ENCODE measurements at regions not wholly inside any gene's neighbourhood (a gene's known extent, or its start where the extent isn't known, plus 50 kb on each side); places are given as distances from the start of the nearest gene placed in this dataset.
A peak's percentile ranks its signal among the peaks of the same experiment; 100 is the strongest.
"Not testable (repeated sequence)": the region's sequence is repeated elsewhere in the genome, so short reads cannot be mapped to it uniquely, and the experiment has no call there.

DNA sequence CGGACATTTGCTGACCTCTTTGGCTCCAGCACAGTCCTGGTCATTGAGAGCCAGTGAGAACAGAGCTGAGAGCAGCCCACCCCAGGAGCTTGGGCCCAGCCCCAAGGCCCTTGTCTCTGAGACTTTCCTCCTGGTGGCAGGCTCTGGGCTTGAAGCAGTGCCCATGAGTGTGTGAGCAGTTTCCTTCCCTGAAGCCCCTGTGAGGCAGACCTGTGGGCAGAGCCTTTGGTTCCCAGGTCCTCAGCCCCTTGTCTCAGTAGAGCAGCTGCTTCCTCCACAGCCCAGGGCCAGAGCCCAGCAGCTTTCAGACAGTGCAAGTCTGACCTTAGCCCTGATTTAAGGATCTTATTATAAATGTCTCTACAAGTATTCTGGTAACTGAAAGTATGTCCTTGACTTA is 1185.0 kb downstream of the RPIA start:
- DNase-seq = not testable (repeated sequence)

GRCh38 chr2:89876878-89877277 is 1185.4 kb downstream of the RPIA start:
- DNase-seq = not testable (repeated sequence)

DNA sequence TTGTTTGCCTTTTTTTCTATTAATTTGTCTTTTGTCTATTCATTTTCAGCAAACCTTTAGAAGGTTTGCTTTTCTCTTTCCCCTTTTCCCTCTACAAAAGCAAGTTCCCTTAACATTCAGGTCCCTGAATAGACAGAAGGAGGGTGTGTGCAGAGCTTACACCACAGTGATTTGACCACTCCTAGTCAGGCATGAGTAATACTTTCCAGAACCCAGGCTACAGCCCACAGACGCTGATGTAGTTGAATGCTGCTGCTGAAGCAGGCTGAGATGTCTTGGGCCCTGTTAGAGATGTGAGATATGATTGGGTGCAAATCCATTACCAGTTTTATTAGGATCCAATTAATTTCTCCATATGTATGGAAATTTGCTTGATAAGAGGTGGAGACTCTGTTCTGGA is 1191.4 kb downstream of the RPIA start:
- not testable (repeated sequence) for DNase-seq

DNA sequence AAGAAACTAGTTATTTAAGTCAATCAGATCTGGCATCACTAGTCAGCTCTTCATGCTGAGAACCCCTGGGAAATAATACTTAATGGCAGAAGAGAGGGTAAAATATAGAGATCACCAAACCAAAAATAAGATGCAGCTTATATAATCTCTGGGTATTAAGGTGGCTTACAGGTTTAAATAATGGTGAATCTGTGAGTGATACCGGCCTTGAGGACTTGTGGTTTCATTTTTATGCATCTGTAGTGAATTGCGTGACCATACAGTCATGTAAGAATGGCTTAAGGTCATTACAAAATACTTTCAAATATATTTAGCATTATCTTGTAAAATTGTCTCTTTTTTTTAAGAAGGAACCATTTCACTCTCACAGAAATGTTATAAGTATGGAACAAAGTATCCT is 1192.2 kb downstream of the RPIA start:
- not testable (repeated sequence) for DNase-seq

DNA sequence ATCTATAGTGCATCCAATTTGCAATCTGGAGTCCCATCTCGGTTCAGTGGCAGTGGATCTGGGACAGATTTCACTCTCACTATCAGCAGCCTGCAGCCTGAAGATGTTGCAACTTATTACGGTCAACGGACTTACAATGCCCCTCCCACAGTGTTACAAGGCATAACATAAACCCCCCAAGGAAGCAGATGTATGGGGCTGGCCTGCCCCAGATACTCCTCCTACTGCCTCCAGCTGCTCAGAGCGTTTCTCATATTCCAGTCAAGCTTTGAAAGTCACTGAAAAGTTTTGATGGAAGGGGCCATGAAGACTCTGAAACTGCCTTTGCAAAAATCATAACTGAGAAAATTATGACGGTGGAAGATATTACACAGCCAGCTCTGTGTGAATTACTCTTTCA is 1193.6 kb downstream of the RPIA start:
- DNase-seq = not testable (repeated sequence)

GRCh38 chr2:89888693-89889092 is 1197.2 kb downstream of the RPIA start:
- DNase-seq = not testable (repeated sequence)

DNA sequence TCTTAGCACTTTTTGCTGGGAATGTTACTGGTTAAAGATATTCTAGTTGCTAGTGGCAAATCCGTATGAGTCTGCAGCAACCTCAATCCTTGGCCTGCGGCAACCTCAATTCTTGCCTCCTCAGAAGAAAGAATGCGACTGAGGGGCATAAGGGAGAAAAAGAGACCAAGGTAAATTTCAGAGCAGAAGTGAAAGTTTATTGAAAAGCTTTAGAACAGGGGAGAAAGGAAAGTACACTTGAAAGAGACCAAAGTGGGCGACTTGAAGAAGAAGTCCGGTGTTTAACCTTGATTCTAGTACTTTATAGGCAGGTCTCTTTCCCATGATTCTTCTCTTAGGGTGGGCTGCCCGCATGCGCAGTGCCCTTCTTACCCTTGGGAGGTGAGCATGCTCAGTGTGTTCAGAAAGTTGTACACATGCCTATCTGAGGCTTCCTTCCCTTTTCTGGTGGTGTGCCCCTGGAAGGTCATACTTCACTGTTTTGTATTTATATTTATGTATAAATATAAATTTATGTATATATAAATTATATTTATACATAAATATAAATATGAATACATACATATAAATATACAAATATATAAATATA is 1198.8 kb downstream of the RPIA start:
- not testable (repeated sequence) for DNase-seq

- not testable (repeated sequence) for DNase-seq
Observed at GRCh38 chr2:89894988-89895387, 1203.5 kb downstream of the RPIA start.

DNA sequence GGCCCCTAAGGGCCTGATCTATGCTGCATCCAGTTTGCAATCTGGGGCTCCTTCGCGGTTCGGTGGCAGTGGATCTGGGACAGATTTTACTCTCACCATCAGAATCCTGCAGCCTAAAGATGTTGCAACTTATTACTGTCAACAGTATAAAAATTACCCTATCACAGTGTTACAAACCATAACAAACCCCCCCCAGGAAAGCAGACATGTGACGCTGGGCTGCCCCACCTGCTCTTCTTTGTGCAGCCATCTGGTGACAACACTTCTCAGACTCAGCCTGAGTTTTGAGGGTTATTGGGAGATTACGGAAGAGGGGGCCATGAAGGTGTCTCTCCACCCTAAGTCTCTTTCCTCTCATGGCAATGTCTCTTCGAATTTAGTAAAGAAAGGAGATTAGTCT is 1204.2 kb downstream of the RPIA start:
- not testable (repeated sequence) for DNase-seq

DNA sequence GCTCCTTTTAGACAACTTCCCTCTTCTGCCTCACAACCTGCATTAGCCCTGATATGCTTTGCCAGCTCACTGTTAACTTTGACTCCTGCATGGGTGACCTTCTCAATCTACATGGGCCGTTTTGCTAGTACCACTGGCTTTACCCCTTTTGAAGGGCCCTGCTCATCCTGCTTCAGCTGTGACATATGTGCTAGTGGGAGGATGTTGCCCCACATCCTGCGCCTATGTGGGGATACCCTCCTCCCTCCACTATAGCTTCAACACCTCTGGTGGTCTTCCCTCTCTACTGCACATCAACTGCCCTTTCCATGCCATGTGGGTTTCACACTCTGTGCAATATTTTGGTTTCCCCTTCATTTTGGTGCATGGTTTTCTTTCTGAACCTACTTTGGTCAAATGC is 1235.5 kb downstream of the RPIA start:
- DNase-seq = not testable (repeated sequence)

DNA sequence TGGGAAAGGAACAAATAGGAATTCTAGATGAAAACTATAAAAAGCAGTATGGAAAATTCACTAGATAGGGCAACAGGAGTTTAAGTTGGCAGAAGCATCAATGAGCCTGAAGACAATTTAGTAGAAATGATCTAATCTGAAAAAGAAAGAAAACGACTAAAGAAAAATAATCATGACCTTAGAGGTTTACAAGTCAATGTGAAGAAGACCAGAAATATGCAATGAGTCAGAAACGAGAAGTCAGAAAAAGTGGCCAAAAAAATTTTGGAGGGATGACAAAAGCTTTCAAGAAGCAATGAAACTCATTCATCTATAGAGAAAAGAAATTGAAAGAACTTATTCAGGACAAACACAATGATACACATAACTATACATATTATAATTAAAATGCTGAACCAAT is 1244.0 kb downstream of the RPIA start:
- DNase-seq = not testable (repeated sequence)

- DNase-seq = not testable (repeated sequence)
Observed at GRCh38 chr2:89936011-89936410, 1244.5 kb downstream of the RPIA start.

GRCh38 chr2:89936559-89936958 is 1245.1 kb downstream of the RPIA start:
- DNase-seq = not testable (repeated sequence)

- not testable (repeated sequence) for DNase-seq
Observed at GRCh38 chr2:89938756-89939155, 1247.3 kb downstream of the RPIA start.

- not testable (repeated sequence) for DNase-seq
Observed at GRCh38 chr2:89944267-89944666, 1252.8 kb downstream of the RPIA start.

DNA sequence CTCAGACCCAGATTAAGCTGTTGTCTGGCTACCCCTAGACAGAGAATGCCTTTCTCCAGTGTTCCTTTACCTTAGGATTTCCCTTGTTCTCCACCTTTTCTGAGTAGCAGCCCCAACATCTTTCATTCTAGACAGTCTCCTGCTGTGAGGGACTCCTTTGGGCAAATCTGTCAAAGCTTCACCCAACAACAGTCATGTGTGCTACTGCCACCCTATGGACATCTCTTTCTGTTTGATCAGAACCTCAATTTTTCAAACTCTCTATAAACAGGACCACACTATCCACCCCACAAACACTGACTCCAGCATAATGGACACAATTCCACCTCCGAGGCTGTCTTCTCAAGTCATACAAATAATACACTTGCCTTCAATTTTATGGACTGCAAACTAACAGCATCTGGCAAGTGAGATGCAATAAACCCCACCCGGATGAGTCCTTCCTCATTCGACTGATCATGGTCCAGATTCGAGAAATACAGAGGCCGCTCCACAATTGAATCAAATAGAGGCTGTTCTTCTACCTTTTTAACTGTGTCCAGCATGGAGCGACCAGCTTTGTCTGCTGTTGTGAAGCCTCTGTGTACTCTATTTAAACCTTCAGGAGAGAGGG is 1253.6 kb downstream of the RPIA start:
- DNase-seq = not testable (repeated sequence)

DNA sequence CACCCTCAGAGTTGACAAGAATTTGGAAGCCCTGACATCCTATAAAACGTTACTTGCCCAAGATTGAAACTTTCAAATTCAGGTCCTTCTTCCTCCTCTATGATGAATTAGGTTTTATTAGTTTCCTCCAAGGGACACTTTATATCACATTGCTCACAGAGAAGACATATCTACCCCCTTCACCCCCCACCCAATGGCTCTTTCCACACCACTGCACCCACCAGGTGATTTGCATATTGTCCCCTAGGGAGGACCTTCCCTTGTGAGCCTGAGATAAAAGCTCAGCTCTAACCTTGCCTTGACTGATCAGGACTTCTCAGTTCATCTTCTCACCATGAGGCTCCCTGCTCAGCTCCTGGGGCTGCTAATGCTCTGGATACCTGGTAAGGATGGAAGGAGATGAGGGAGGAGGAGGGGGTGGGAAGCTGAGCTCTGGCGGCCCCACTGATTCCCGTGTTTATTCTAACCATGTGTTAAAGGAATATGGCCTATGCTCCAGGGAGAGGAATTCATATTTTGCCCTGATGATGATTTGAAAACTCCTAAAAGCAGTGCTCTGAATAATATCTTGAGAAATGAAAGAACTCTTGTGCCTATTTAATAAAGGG is 1255.8 kb downstream of the RPIA start:
- not testable (repeated sequence) for DNase-seq

DNA sequence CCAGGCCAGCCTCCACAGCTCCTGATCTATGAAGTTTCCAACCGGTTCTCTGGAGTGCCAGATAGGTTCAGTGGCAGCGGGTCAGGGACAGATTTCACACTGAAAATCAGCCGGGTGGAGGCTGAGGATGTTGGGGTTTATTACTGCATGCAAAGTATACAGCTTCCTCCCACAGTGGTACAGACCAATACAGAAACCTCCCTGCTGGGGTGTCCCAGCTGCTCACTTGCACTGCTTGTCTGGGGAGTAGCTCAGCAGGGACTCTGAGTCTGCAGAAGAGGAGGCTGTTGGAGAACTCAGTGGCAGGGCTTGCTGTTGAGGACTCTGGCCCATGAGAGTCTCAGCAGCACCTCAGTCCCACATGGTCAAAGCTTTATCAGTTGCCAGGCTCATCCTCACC is 1256.6 kb downstream of the RPIA start:
- DNase-seq = not testable (repeated sequence)

DNA sequence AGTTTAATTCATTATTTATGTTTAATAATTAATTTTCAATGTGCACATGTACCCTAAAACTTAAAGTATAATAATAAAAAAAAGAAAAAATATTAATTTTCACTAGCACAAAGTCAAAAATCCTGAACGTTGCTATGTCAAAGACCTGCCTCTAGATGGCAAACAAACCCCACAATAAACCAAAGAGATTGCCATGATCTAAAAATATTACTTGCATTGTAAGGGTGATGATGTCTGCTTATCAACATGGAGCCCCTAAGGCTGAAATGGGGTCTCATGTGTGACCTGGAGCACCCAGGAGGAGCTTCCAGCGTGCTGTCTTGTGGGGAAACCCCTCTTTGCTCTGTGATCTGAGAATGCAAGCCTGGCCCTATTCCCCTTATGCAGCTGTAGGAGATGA is 1259.3 kb downstream of the RPIA start:
- DNase-seq = not testable (repeated sequence)

DNA sequence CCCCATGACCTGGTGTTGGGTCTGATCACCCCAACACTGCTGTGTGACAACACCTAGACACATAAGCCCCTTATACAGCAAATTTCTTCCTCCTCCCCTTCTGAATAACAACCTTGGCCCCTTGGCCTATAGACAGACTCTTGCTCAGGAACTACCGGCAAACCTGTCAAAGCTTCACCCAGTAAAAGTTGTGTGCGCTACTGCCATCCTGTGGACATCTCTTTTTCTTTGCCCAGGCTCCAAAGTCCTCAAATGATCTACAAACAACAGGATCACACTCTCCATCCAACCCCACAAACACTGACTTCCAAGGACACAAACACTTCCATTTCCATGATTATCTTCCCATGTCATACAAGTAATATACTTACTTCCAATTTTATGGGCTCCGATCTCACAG is 1265.8 kb downstream of the RPIA start:
- not testable (repeated sequence) for DNase-seq

DNA sequence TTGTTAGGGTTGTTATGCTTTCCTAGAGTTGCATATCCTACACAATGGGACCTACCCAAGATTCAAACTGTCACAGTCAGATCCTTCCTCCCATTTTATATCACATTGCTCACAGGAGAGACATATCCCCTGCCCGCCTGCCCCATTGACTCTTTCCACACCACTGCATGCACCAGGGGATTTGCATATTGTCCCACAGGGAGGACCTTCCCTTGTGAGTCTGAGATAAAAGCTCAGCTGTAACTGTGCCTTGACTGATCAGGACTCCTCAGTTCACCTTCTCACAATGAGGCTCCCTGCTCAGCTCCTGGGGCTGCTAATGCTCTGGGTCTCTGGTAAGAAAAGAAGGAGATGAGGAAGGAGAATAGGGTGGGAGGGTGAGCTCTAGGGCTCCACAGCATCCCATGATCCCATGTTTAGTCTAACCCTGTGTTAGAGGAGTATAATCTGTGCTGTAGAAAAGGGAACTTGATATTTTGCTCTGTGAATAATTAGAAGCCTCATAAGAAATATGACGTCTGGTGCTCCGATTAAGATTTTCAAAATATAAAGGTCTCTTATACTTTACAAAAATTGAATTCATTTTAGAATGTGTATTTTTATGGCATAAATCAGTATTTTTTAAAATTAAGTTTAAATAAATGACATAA is 1268.4 kb downstream of the RPIA start:
- not testable (repeated sequence) for DNase-seq

DNA sequence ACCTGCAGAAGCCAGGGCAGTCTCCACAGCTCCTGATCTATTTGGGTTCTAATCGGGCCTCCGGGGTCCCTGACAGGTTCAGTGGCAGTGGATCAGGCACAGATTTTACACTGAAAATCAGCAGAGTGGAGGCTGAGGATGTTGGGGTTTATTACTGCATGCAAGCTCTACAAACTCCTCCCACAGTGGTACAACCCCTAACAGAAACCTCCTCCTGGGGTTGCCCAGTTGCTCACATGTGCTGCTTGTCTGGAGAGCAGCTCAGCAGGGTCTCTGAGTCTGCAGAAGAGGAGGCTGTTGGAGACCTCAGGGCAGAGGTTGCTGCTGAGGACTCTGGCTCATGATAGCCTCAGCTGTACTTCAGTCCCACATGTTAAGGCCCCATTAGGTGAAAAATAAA is 1269.1 kb downstream of the RPIA start:
- not testable (repeated sequence) for DNase-seq

DNA sequence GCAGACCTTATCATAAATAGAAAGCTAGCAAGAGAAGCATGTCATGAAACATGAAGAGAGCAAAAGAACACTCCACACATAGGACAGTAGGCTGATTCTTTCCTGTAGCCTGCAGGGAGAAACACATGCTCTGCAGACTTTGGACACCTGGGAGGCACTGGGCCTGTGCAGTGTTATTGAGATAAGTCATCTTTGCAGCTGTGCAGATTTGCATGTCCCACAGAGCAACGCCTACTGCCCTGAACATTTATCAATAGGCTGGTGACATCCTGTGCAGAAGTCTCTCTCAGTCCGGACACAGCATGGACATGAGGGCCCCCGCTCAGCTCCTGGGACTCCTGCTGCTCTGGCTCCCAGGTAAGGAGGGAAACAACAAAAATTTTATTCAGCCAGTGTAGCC is 1277.1 kb downstream of the RPIA start:
- not testable (repeated sequence) for DNase-seq

DNA sequence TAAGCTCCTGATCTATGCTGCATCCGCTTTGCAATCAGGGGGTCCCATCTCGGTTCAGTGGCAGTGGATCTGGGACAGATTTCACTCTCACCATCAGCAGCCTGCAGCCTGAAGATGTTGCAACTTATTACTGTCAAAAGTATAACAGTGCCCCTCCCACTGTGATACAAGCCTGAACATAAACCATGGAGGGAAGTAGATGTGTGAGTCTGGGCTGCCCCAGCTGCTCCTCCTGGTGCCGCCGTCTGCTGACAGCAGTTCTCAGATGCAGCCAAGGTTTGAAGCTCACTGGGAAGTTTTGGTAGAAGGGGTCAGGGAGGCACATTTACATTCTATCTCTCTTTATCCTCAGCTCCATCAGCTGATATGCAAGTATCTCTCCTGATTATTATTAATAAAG is 1277.7 kb downstream of the RPIA start:
- peak; percentile 14 for DNase-seq

Data from GDM1 (cell line).